ENCODE measurements at regions not wholly inside any gene's neighbourhood (a gene's known extent, or its start where the extent isn't known, plus 50 kb on each side); places are given as distances from the start of the nearest gene placed in this dataset.

GRCh38 chr7:33700001-33700899, 205.1 kb upstream of the BMPER start:
- TF ChIP-seq CTCF (IDR thresholded peaks at IDR 0.05; ENCODE audit: low read depth, low read length) (no peak), POLR2A (IDR thresholded peaks at IDR 0.05; ENCODE audit: extremely low read depth, insufficient read length) (no peak)

Data from NB4 (cell line).